KMS-11 (cell line): ENCODE measurements at regions not wholly inside any gene's neighbourhood (a gene's known extent, or its start where the extent isn't known, plus 50 kb on each side); places are given as distances from the start of the nearest gene placed in this dataset.

Experiments
- H2AFZ ChIP-seq: fragments of 200-600 bp; sonication (generic); 2 replicates; pipeline ENCODE4 v1.6.1; 2016; ENCODE audit warnings: antibody characterized with exemption, mixed run types, low read depth
- H3K27ac ChIP-seq: fragments of 200-600 bp; sonication (generic); 2 replicates; pipeline ENCODE4 v1.6.1; 2016; ENCODE audit warnings: mild to moderate bottlenecking, mixed run types
- H3K27me3 ChIP-seq: fragments of 200-600 bp; sonication (generic); 2 replicates; pipeline ENCODE4 v1.6.1; 2017; ENCODE audit warnings: mild to moderate bottlenecking, low read depth, mixed run types, moderate library complexity; ENCODE audit not compliant: insufficient read depth
- H3K36me3 ChIP-seq: fragments of 200-600 bp; sonication (generic); 2 replicates; pipeline ENCODE4 v1.6.1; 2017; ENCODE audit warnings: mild to moderate bottlenecking, mixed run types; ENCODE audit not compliant: insufficient read depth
- H3K4me1 ChIP-seq: fragments of 200-600 bp; sonication (generic); 2 replicates; pipeline ENCODE4 v1.6.1; 2016; ENCODE audit warnings: mild to moderate bottlenecking, low read depth, mixed run types; ENCODE audit not compliant: poor library complexity, severe bottlenecking
- H3K4me2 ChIP-seq: fragments of 200-600 bp; sonication (generic); 2 replicates; pipeline ENCODE4 v1.7.0; 2016; ENCODE audit warnings: mild to moderate bottlenecking, mixed run types
- H3K4me3 ChIP-seq: fragments of 200-600 bp; sonication (generic); IDR thresholded peaks from 2 replicates; pipeline ENCODE4 v1.6.1; 2017; ENCODE audit warnings: low read depth, low read length, mixed read lengths; ENCODE audit not compliant: insufficient read depth
- H3K79me2 ChIP-seq: fragments of 200-600 bp; sonication (generic); 2 replicates; pipeline ENCODE4 v1.6.1; 2016; ENCODE audit warnings: low read depth, mixed run types; ENCODE audit not compliant: insufficient read depth
- H3K9ac ChIP-seq: fragments of 200-600 bp; sonication (generic); 2 replicates; pipeline ENCODE4 v1.6.1; 2016; ENCODE audit warnings: mild to moderate bottlenecking, mixed run types
- H4K20me1 ChIP-seq: fragments of 200-600 bp; sonication (generic); 2 replicates; pipeline ENCODE4 v1.6.1; 2016; ENCODE audit warnings: mild to moderate bottlenecking, mixed run types; ENCODE audit not compliant: insufficient read depth
- CTCF ChIP-seq: fragments of 200-600 bp; sonication (generic); conservative IDR thresholded peaks from 2 replicates; pipeline ENCODE4 v1.6.1; 2017; ENCODE audit warnings: low read depth, mild to moderate bottlenecking, antibody characterized with exemption, low read length, moderate library complexity, mixed read lengths

- Histone ChIP-seq H3K4me3 (no peak overlapping the region), H3K27me3 (no peaks in the 10 kb centered on the region), H3K27ac (no peak overlapping the region), H3K4me2 (no peak overlapping the region), H3K4me1 (no peaks in the 10 kb centered on the region), H2AFZ (no peak overlapping the region), H3K9ac (no peak overlapping the region), H3K36me3 (no peaks in the 10 kb centered on the region), H4K20me1 (no peaks in the 10 kb centered on the region), H3K79me2 (no peaks in the 10 kb centered on the region)
- TF ChIP-seq CTCF: no peak
Measured at GRCh38 chr18:22637787-22638186, 220.1 kb upstream of the CTAGE1 start.

GRCh38 chr18:22639026-22639463 is 221.3 kb upstream of the CTAGE1 start:
- H3K9ac ChIP-seq: no peak overlapping the region
- no peak overlapping the region for H3K27ac ChIP-seq
- no peaks in the 10 kb centered on the region for H3K36me3 ChIP-seq
- H2AFZ ChIP-seq: no peak overlapping the region
- no peaks in the 10 kb centered on the region for H3K27me3 ChIP-seq
- H3K4me1 ChIP-seq: no peaks in the 10 kb centered on the region
- H3K4me2 ChIP-seq: no peak overlapping the region
- no peak for TF ChIP-seq CTCF
- no peaks in the 10 kb centered on the region for H3K79me2 ChIP-seq
- H4K20me1 ChIP-seq: no peaks in the 10 kb centered on the region
- H3K4me3 ChIP-seq: no peak overlapping the region

- H4K20me1 ChIP-seq: no peaks in the 10 kb centered on the region
- H3K4me3 ChIP-seq: no peak overlapping the region
- no peak for TF ChIP-seq CTCF
- no peaks in the 10 kb centered on the region for H3K27me3 ChIP-seq
- H3K4me1 ChIP-seq: no peaks in the 10 kb centered on the region
- H3K9ac ChIP-seq: no peak overlapping the region
- H2AFZ ChIP-seq: no peak overlapping the region
- H3K4me2 ChIP-seq: no peak overlapping the region
- H3K36me3 ChIP-seq: no peaks in the 10 kb centered on the region
- no peaks in the 10 kb centered on the region for H3K79me2 ChIP-seq
- H3K27ac ChIP-seq: no peak overlapping the region
Measured at GRCh38 chr18:22639561-22639960, 221.8 kb upstream of the CTAGE1 start.

- no peaks in the 10 kb centered on the region for H3K27me3 ChIP-seq
- H3K36me3 ChIP-seq: no peaks in the 10 kb centered on the region
- H3K4me3 ChIP-seq: no peak overlapping the region
- TF ChIP-seq CTCF: no peak
- H3K27ac ChIP-seq: no peak overlapping the region
- H3K79me2 ChIP-seq: no peaks in the 10 kb centered on the region
- H4K20me1 ChIP-seq: no peaks in the 10 kb centered on the region
- H3K4me1 ChIP-seq: no peaks in the 10 kb centered on the region
- no peak overlapping the region for H3K9ac ChIP-seq
- H3K4me2 ChIP-seq: no peak overlapping the region
- no peak overlapping the region for H2AFZ ChIP-seq
Measured at GRCh38 chr18:22640281-22640842, 222.6 kb upstream of the CTAGE1 start.
